Erythroblast (primary cell): ENCODE measurements at regions not wholly inside any gene's neighbourhood (a gene's known extent, or its start where the extent isn't known, plus 50 kb on each side); places are given as distances from the start of the nearest gene placed in this dataset.

ENCODE experiments used
- DNase-seq, 2 experiments: peaks; one replicate each; lab custom pipeline; 2025; lab: John Stamatoyannopoulos, UW
- GATA1 ChIP-seq: IDR thresholded peaks from 2 replicates; pipeline ENCODE4 v1.6.1; 2011; ENCODE audit warnings: low read depth, mild to moderate bottlenecking, control low read depth, low read length, moderate library complexity
- POLR2A ChIP-seq: IDR thresholded peaks from 2 replicates; pipeline ENCODE4 v1.6.1; 2011; ENCODE audit warnings: mild to moderate bottlenecking, low read length

DNA sequence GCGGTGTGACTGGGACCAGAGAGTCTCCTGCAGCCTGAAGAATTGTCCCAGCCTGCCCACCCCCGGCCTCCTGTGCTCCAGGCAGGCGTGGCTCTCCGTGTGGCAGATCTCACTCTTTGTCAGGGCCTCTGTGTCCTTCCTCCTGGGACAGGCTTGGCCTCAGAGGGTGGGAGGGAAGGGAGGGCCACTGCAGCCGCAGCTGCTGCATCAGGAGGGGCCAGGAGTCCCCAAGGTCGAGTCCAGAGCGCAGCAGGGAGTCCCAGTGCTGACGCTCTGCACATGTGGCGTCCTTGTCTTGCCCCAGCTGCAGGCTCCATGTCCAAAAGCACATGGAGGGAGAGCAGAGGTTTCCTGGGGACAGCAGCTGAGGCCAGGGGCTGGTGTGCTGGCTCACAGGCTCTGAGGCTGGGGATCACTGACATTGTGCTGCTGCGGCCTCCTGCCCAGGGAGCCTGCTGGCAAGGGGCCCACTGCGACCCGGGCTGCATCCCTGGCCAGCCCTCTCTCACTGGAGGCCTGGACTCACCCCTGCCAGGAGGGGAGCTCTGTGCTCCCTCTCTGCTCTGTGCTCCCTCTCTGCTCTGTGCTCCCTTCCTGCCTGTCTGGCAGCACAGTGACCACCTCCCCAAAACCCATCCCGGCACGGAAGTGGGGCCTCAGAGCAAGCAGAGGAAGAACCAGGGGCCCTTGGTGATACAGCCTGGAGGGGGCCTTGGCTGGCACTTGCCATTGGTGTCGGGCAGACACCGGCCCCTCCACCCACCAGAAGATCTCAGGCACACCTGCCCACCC is 114.6 kb upstream of the RET start:
- no peak for DNase-seq
- TF ChIP-seq POLR2A: no peak
- no peak for TF ChIP-seq GATA1

DNA sequence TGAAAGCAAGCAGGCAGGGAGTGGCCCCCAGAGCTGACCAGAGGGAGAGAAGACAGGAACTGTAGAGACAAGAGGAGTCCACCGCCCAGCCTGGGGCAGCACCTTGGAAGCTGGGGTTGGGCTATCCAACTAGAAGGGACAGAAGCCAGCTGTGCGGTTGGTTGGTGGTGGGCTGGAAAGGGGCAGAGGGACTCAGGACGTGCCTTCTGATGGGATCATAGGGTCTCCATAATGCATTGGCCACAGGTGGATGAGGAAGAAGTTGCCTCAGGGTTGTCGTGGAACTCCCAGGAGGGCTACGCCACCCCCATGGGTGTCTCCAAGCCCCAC is 114.0 kb upstream of the RET start:
- TF ChIP-seq POLR2A (no peak), GATA1 (no peak)
- DNase-seq: no peak

- no peak for DNase-seq
- TF ChIP-seq POLR2A: no peak
- TF ChIP-seq GATA1: no peak
Measured at GRCh38 chr10:42963312-42963711, 113.6 kb upstream of the RET start.

GRCh38 chr10:42969147-42969546 is 107.7 kb upstream of the RET start:
- TF ChIP-seq GATA1 (no peak), POLR2A (no peak)
- no peak for DNase-seq

DNA sequence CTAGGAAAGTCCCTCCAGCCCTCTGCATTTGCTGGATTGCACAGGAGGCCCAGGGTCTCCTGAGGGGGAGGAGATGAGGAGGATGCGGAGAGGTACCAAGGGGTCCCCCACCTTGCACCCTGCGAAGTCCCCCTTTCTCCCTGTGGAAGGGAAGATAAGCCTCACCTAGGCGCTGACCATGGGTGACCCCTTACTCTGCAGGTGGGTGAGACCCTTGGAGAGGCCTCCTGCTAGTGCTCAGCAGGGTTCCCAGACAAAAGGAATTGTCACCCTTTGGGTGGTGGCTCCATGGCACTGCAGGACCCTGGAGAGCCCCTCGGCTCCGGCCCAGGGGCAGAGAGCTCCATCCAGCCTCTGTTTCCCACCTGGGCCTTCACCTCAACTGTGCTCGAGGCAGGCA is 107.0 kb upstream of the RET start:
- no peak for DNase-seq
- no peak for TF ChIP-seq POLR2A
- TF ChIP-seq GATA1: no peak

DNA sequence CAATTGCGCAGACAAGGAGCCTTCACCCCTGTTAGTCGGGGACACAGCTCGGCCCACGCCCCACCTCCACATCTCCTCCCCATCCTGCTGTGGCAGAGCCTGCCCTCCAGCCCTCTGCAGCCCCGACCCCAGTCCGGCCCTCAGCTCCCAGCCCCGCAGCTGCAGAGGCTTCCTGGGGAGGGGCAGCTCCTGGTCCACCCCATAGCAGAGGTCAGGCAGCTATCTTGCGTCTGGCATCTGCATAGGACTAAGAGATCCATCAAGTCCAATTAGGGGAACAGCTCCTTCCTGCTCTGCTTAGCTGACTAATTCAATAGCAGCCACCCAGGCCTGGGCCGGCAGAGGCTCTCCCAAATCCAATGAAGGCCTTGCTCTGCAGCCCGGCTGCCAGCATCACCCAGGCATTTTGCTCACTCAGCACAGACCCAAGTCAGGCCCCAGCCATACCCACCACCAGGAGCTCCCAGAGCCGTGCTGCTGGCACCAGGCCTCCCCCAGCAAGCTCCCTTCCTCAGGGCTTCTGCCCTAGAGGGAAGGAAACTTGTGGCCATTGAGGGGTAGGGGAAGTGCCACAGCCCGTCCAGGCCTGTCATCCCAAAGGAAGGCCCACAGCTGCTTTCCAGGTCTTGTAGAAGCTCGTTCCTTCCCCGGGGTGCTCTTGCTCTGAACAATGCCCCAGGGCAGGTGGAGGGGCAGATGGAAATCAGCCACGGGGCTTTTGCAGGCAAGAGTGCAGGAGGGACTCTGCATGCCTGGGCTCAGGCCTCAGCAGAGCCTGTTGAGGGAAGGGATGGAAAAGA is 106.2 kb upstream of the RET start:
- no peak for DNase-seq
- TF ChIP-seq POLR2A (no peak), GATA1 (no peak)

DNA sequence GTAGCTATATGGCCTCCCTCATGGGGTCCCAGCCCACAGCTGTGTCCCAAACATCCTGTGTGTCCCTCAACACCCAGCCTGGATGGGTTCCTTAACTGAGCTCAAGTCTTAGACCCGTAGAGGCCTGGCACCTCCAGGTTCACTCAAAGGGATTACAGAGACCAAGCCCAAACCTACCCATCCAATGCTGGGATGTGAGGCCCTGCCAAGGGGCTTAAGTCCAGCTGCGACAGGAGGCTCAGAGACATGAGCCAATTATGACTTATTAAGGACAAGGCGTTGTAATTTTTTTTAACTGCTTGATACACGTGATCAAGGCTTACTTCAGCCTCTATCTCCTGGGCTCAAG is 105.6 kb upstream of the RET start:
- DNase-seq: no peak
- no peak for TF ChIP-seq POLR2A
- no peak for TF ChIP-seq GATA1

GRCh38 chr10:42972946-42973345 is 103.9 kb upstream of the RET start:
- DNase-seq: no peak
- TF ChIP-seq POLR2A: no peak
- TF ChIP-seq GATA1: no peak

DNA sequence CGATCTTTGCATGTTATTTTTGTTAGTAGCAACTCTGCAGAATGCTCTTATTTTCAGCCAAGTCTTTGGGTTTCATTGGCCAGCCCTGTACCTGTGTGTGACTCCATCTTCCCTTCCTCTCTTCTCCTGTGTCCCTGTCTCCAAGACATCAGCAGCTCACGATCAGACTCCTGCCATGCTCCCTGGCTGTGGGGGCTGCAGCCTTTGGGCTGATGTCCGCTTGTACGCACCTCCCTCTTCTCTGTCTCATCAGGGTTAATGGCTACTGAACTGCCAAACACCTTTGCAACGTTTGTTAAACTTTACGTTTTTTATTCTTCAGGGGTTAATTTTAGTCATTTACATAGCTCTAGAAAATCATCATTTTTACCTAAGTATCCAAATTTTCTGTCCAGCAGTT is 103.5 kb upstream of the RET start:
- TF ChIP-seq GATA1 (no peak), POLR2A (no peak)
- DNase-seq: no peak

DNA sequence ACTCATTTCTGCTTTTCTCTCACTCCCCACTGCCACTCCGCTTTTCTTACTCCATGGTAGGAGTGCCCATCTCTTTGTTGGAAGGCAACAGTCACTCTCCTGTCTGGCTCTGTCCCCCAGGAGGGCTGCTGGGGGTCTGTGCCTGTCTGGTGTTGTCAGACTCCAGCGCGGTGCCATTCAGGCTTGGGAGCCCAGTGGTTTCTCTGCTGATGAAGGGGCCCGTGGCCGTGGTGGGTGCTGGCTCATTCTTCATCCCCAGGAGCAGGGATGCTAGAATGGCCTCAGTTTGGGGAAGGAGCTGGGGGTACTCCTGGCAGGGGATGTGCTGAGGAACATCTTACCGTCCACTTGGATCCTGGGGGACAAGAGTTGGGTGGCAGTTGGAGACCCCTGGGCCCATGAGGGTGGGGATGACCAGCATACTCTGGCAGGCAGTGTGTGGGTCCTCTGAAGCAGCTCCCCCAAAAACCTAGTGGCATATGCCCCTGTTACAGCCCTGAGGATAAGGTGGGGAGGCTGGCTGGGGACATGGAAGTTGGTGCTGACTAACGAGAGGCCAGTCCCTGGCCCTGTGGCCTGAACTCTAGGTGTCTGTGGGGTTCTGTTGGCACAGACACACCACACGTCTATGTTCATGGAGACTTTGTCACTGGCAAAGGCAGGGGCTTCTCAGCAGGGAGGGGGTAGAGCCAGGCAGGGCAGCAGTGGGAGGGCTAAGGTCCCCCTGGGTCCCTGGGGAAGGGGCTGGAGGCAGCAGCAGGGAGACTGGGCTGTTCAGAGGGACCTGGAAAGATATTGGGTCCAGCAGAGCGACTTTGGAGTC is 102.8 kb upstream of the RET start:
- no peak for DNase-seq
- no peak for TF ChIP-seq GATA1
- no peak for TF ChIP-seq POLR2A

DNA sequence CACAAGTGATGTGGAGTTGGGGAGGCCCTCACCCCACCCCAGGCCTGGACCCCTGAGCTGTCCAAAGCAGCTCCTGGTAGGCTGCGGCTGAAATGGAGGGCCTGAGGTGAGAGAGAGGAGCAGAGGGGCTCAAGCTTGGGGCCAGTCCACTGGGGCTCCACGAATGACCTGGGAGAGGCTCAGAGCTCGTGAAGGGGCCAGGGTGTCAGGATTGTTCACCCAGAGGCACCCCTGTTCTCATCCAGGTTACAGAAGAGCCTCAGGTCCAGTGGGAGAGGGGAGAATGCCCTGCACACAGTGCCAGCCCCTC is 102.2 kb upstream of the RET start:
- no peak for DNase-seq
- TF ChIP-seq POLR2A (no peak), GATA1 (no peak)

- DNase-seq: no peak
- no peak for TF ChIP-seq GATA1
- TF ChIP-seq POLR2A: no peak
Measured at GRCh38 chr10:42975005-42975493, 101.8 kb upstream of the RET start.

GRCh38 chr10:42975558-42976340 is 101.1 kb upstream of the RET start:
- no peak for DNase-seq
- TF ChIP-seq POLR2A: no peak
- TF ChIP-seq GATA1: no peak
